IMR-90 (cell line): ENCODE measurements at regions not wholly inside any gene's neighbourhood (a gene's known extent, or its start where the extent isn't known, plus 50 kb on each side); places are given as distances from the start of the nearest gene placed in this dataset.
A peak's percentile ranks its signal among the peaks of the same experiment; 100 is the strongest.

Experiments
- ATAC-seq: fragments of 200-7000 bp; cut with Tn5 transposase; 2 replicates; pipeline ENCODE4 v1.9.1; 2020; ENCODE audit warnings: low read depth, mild to moderate bottlenecking, moderate library complexity
- BruUV-seq: library from RNA; stranded (reverse); fragments of 400-500 nt; replicated peaks from 2 replicates; lab custom pipeline; 2021; lab: Mats Ljungman, UMichigan
- CTCF ChIA-PET: fragments of 300-600 bp; formaldehyde crosslinking; extraction: SDS; loops from one replicate; lab custom pipeline; 2021; ENCODE audit warnings: antibody characterized with exemption; lab: Yijun Ruan, JAX
- POLR2A ChIA-PET: fragments of 300-600 bp; sonication (Branson Sonifier 250); formaldehyde crosslinking; loops from one replicate; lab custom pipeline; 2022; ENCODE audit warnings: antibody characterized with exemption; ENCODE audit not compliant: unreplicated experiment; lab: Charles Lee
- DNase-seq: peaks from one replicate; pipeline ENCODE4 v3.0.0; 2013
- H2AFZ ChIP-seq: replicated peaks from 2 replicates; pipeline ENCODE3; 2013; ENCODE audit warnings: low read length, mild to moderate bottlenecking; ENCODE audit not compliant: poor library complexity
- H2AK5ac ChIP-seq: 2 replicates; pipeline ENCODE4 v1.6.1; 2013; ENCODE audit warnings: low read depth, low read length, inconsistent platforms
- H2AK9ac ChIP-seq: replicated peaks from 2 replicates; pipeline ENCODE3; 2013; ENCODE audit warnings: mild to moderate bottlenecking, low read depth, low read length, moderate library complexity; ENCODE audit not compliant: poor library complexity
- H2BK120ac ChIP-seq: 2 replicates; pipeline ENCODE4 v1.6.1; 2013; ENCODE audit warnings: low read depth, low read length, inconsistent platforms
- H2BK15ac ChIP-seq: 3 replicates; pipeline ENCODE4 v1.6.1; 2013; ENCODE audit warnings: low read depth, low read length, inconsistent platforms
- H2BK20ac ChIP-seq: 2 replicates; pipeline ENCODE4 v1.6.1; 2013; ENCODE audit warnings: low read depth, mild to moderate bottlenecking, inconsistent platforms, low read length, moderate library complexity
- H2BK5ac ChIP-seq: 2 replicates; pipeline ENCODE4 v1.6.1; 2013; ENCODE audit warnings: mild to moderate bottlenecking, low read depth, low read length, inconsistent platforms; ENCODE audit not compliant: poor library complexity, severe bottlenecking
- H3K14ac ChIP-seq: replicated peaks from 2 replicates; pipeline ENCODE4 v1.6.1; 2013; ENCODE audit warnings: low read depth, low read length, inconsistent platforms
- H3K18ac ChIP-seq: 2 replicates; pipeline ENCODE4 v1.6.1; 2013; ENCODE audit warnings: low read depth, low read length, control low read depth
- H3K23ac ChIP-seq: 2 replicates; pipeline ENCODE4 v1.6.1; 2013; ENCODE audit warnings: low read depth, low read length, inconsistent platforms
- H3K27ac ChIP-seq: 2 replicates; pipeline ENCODE4 v1.5.1; 2013; ENCODE audit warnings: mild to moderate bottlenecking, control low read depth, low read length; ENCODE audit not compliant: insufficient read depth
- H3K27me3 ChIP-seq: 2 replicates; pipeline ENCODE4 v1.6.1; 2013; ENCODE audit warnings: low read length; ENCODE audit not compliant: control insufficient read depth, insufficient read depth
- H3K36me3 ChIP-seq: 2 replicates; pipeline ENCODE4 v1.6.1; 2013; ENCODE audit warnings: low read length, mixed read lengths; ENCODE audit not compliant: control insufficient read depth, insufficient read depth
- H3K4ac ChIP-seq: 2 replicates; pipeline ENCODE4 v1.6.1; 2013; ENCODE audit warnings: low read depth, low read length, inconsistent platforms
- H3K4me1 ChIP-seq: 2 replicates; pipeline ENCODE4 v1.6.1; 2013; ENCODE audit warnings: low read length, mixed read lengths; ENCODE audit not compliant: control insufficient read depth, insufficient read depth
- H3K4me2 ChIP-seq: 2 replicates; pipeline ENCODE4 v1.6.1; 2013; ENCODE audit warnings: low read depth, mild to moderate bottlenecking, control low read depth, low read length, moderate library complexity
- H3K4me3 ChIP-seq: 2 replicates; pipeline ENCODE4 v1.5.1; 2013; ENCODE audit warnings: low read depth, mild to moderate bottlenecking, control low read depth, low read length, moderate library complexity; ENCODE audit not compliant: insufficient read depth
- H3K56ac ChIP-seq: 2 replicates; pipeline ENCODE4 v1.6.1; 2013; ENCODE audit warnings: low read length, inconsistent platforms; ENCODE audit not compliant: insufficient read depth; ENCODE audit errors: extremely low read depth
- H3K79me1 ChIP-seq, 2 experiments: 2 replicates each; pipeline ENCODE4 v1.6.1; 2013; ENCODE audit warnings: low read length in 2 of 2, inconsistent platforms in 1 of 2, low read depth in 1 of 2
- H3K9ac ChIP-seq: 2 replicates; pipeline ENCODE4 v1.6.1; 2013; ENCODE audit warnings: low read depth, low read length, control low read depth
- H3K9me1 ChIP-seq: 2 replicates; pipeline ENCODE4 v1.6.1; 2013; ENCODE audit warnings: low read length, inconsistent platforms; ENCODE audit not compliant: insufficient read depth
- H3K9me3 ChIP-seq: 2 replicates; pipeline ENCODE4 v1.6.1; 2013; ENCODE audit warnings: low read length; ENCODE audit not compliant: control insufficient read depth, insufficient read depth
- H4K20me1 ChIP-seq: 2 replicates; pipeline ENCODE4 v1.6.1; 2013; ENCODE audit warnings: low read length, inconsistent platforms; ENCODE audit not compliant: insufficient read depth
- H4K5ac ChIP-seq: 2 replicates; pipeline ENCODE4 v1.6.1; 2013; ENCODE audit warnings: mild to moderate bottlenecking, low read depth, low read length, control low read depth
- H4K8ac ChIP-seq, 2 experiments: 2 replicates each; pipeline ENCODE4 v1.6.1; 2013; ENCODE audit warnings: low read depth in 2 of 2, low read length in 2 of 2, control low read depth in 1 of 2, inconsistent platforms in 1 of 2
- H4K91ac ChIP-seq: 2 replicates; pipeline ENCODE4 v1.6.1; 2013; ENCODE audit warnings: low read depth, low read length, inconsistent platforms; ENCODE audit not compliant: insufficient read depth
- RAD21 ChIP-seq: IDR thresholded peaks from 2 replicates; pipeline ENCODE4 v1.6.1; 2012; ENCODE audit warnings: low read length, improper control_type of control experiment
- RCOR1 ChIP-seq: IDR thresholded peaks from 2 replicates; pipeline ENCODE4 v1.6.1; 2012; ENCODE audit warnings: mild to moderate bottlenecking, low read length, improper control_type of control experiment; ENCODE audit not compliant: insufficient replicate concordance
- WGBS, 2 experiments: methylation state at CpG; one replicate each; pipeline versions ENCODE4 v1.1.5 to v1.1.7; 2013; ENCODE audit warnings: missing lambda C conversion rate in 2 of 2; ENCODE audit not compliant: insufficient read length in 1 of 2; ENCODE audit errors: extremely low coverage in 2 of 2; 5-methylcytosine and 5-hydroxymethylcytosine counted together
- dilution Hi-C: fragments of 300-500 bp; cut with HindIII; formaldehyde crosslinking; loops from one replicate; pipeline ENCODE4 v1.14.3; 2018; ENCODE audit warnings: low sequenced_read_pairs; ENCODE audit not compliant: unreplicated experiment
- in situ Hi-C: fragments of 300-500 bp; cut with MboI; formaldehyde crosslinking; loops from 3 replicates; pipeline ENCODE4 v1.14.3; 2019; ENCODE audit warnings: low sequenced_read_pairs, inconsistent platforms, mixed read lengths
- intact Hi-C: fragments of 100-400 bp; cut with micrococcal nuclease; formaldehyde crosslinking; loops from 2 replicates; pipeline ENCODE4 v1.10.0; 2022
- TF ChIP-seq, protein P1 (sequence below): conservative IDR thresholded peaks from 2 replicates; pipeline ENCODE4 v1.5.1; 2012; ENCODE audit warnings: mild to moderate bottlenecking, low read depth, low read length, improper control_type of control experiment

DNA sequence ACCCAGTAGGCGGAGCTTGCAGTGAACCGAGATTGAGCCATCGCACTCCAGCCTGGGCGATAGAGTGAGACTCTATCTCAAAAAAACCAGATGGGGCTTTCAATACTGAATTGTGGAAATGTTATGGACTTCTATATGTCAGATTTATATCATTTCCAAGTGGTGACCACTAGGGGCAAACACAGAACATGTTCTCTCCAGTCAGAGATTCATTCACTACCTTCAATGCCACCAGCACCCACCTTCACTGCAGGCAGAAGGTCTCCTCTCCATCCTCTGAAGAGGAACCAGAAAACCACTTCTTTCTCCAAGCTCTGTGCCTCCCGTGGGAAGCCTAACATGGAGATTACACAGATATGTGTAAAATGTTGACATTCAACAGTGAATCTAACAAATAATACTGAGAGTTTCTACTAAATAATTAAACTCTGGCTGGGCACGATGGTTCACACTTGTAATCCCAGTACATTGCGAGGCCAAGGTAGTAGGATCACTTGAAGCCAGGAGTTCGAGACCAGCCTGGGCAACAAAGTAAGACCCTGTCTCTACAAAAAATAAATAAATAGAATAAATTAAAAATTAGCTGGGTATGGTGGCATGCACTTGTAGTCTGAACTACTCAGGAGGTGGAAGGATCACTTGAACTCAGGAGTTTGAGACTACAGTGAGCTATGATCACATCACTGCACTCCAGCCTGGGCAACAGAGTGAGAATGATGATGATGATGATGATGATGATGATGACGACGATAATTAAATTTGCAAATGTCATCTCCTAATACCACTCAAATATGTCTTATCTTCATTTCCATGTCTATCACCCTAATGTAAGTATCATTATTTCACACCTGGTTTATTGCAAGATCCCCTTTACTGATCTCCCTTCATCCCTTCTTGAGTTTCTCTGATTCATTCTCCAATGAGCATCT, 151.1 kb downstream of the ZNF281 start:
- 0 out of 2 replicates have a peak, but pooled peaks have one; percentile 40 for ATAC-seq
- no TSS peak for BruUV-seq

More for the DNA sequence above, 151.1 kb downstream of the ZNF281 start:
- Histone ChIP-seq H3K14ac (no peak overlapping the region; the same call in 1 of the 2 replicates), H3K27ac (no peak overlapping the region), H3K9me3 (no peaks in the 10 kb centered on the region), H3K9me1 (0 out of 2 replicates have a peak, but pooled peaks cover 2% of the 10 kb centered on the region), H4K20me1 (no peaks in the 10 kb centered on the region), H3K18ac (no peak overlapping the region), H4K8ac (no peak overlapping the region), H3K4me3 (no peak overlapping the region), H3K36me3 (no peaks in the 10 kb centered on the region), H2BK15ac (no peak overlapping the region), H2BK5ac (no peak overlapping the region), H3K56ac (no peak overlapping the region), H3K9ac (no peak overlapping the region), H2AFZ (no peak overlapping the region), H4K5ac (no peak overlapping the region), H3K79me1 (no peaks in the 10 kb centered on the region), H3K27me3 (no peaks in the 10 kb centered on the region), H2AK9ac (no peak overlapping the region), H4K91ac (no peak overlapping the region), H2BK120ac (no peak overlapping the region), H2BK20ac (0 out of 2 replicates have a peak overlapping the region, but pooled peaks have one; percentile 18), H3K23ac (no peak overlapping the region), H3K4ac (no peak overlapping the region), H3K4me2 (no peak overlapping the region), H2AK5ac (no peak overlapping the region), H3K4me1 (peaks cover 2% of the 10 kb centered on the region; the same call in 1 of the 2 replicates)
- dilution Hi-C loops (no loop called here), in situ Hi-C loops (no loop called here), intact Hi-C loops (no loop called here)
- POLR2A ChIA-PET = no interaction called here
- peak; percentile 21 for DNase-seq
- TF ChIP-seq, protein P1, sequence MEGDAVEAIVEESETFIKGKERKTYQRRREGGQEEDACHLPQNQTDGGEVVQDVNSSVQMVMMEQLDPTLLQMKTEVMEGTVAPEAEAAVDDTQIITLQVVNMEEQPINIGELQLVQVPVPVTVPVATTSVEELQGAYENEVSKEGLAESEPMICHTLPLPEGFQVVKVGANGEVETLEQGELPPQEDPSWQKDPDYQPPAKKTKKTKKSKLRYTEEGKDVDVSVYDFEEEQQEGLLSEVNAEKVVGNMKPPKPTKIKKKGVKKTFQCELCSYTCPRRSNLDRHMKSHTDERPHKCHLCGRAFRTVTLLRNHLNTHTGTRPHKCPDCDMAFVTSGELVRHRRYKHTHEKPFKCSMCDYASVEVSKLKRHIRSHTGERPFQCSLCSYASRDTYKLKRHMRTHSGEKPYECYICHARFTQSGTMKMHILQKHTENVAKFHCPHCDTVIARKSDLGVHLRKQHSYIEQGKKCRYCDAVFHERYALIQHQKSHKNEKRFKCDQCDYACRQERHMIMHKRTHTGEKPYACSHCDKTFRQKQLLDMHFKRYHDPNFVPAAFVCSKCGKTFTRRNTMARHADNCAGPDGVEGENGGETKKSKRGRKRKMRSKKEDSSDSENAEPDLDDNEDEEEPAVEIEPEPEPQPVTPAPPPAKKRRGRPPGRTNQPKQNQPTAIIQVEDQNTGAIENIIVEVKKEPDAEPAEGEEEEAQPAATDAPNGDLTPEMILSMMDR = peak; percentile 42
- TF ChIP-seq RAD21 (peak; percentile 30; the same call in 1 of the 2 replicates), RCOR1 (no peak)
- CTCF ChIA-PET = interaction anchor here (0.8 to 1.0 kb wide), 3 partner anchors 12 to 15 kb away, joined by 3 to 4 read pairs (median 4); no protein-coding TSS in a partner anchor
- 100% methylated on average over 1 of the region's 10 CpGs; no CpG with 5 or more reads in 1 of the 2 experiments for WGBS, 2 experiments
